Naive B cell (primary cell): ENCODE measurements at regions not wholly inside any gene's neighbourhood (a gene's known extent, or its start where the extent isn't known, plus 50 kb on each side); places are given as distances from the start of the nearest gene placed in this dataset.

Experiments
- ATAC-seq, 2 donors: fragments of 150-1000 bp; cut with Tn5 transposase; 2 replicates each; pipeline ENCODE4 v1.10.0; 2021; ENCODE audit warnings: low read depth in 2 of 2, mild to moderate bottlenecking in 2 of 2, moderate library complexity in 2 of 2
- DNase-seq: peaks from one replicate; pipeline ENCODE4 v3.0.0; 2022
- H3K27ac Mint-ChIP-seq, 6 donors: one replicate each; pipeline ENCODE4 v1.8.0; 2020 to 2022; ENCODE audit warnings: mild to moderate bottlenecking in 6 of 6, mixed read lengths in 6 of 6, moderate library complexity in 5 of 6, inconsistent platforms in 2 of 6
- H3K27me3 Mint-ChIP-seq, 3 donors: one replicate each; pipeline ENCODE4 v1.8.0; 2021 to 2022; ENCODE audit warnings: mixed read lengths in 3 of 3, mild to moderate bottlenecking in 1 of 3
- H3K36me3 Mint-ChIP-seq, 2 donors: one replicate each; pipeline ENCODE4 v1.8.0; 2020 to 2022; ENCODE audit warnings: mixed read lengths in 2 of 2, inconsistent platforms in 1 of 2, mild to moderate bottlenecking in 1 of 2
- H3K4me1 Mint-ChIP-seq, 3 donors: one replicate each; pipeline ENCODE4 v1.8.0; 2020 to 2022; ENCODE audit warnings: mixed read lengths in 3 of 3, inconsistent platforms in 1 of 3, mild to moderate bottlenecking in 1 of 3, moderate library complexity in 1 of 3
- H3K4me3 Mint-ChIP-seq, 8 donors: one replicate each; pipeline ENCODE4 v1.8.0; 2020 to 2022; ENCODE audit warnings: mild to moderate bottlenecking in 8 of 8, mixed read lengths in 8 of 8, moderate library complexity in 8 of 8, inconsistent platforms in 2 of 8
- H3K9me3 Mint-ChIP-seq, 7 donors: one replicate each; pipeline ENCODE4 v1.8.0; 2020 to 2022; ENCODE audit warnings: mixed read lengths in 7 of 7, mild to moderate bottlenecking in 5 of 7, inconsistent platforms in 2 of 7, moderate library complexity in 1 of 7

- Mint-ChIP-seq H3K27ac (no peak overlapping the region), H3K9me3 (no peaks in the 10 kb centered on the region), H3K27me3 (peaks cover 52 to 79% (median 77%) of the 10 kb centered on the region in 3 donors), H3K4me1 (peaks cover 0 to 6% (median 0%) of the 10 kb centered on the region in 3 donors), H3K36me3 (no peaks in the 10 kb centered on the region), H3K4me3 (no peak overlapping the region)
- no peak for ATAC-seq
- no peak for DNase-seq
These were observed 283.0 kb downstream of the MAF start for GRCh38 chr16:79317521-79317920.

- H3K36me3 Mint-ChIP-seq, result peaks cover 0 to 3% of the 10 kb centered on the region in 2 donors
- no peaks in the 10 kb centered on the region for H3K9me3 Mint-ChIP-seq
- ATAC-seq (no peak), DNase-seq (no peak)
- peaks cover 53 to 79% (median 77%) of the 10 kb centered on the region in 3 donors for H3K27me3 Mint-ChIP-seq
- peak overlapping the region in 1 of 6 donors; percentile 35 for H3K27ac Mint-ChIP-seq
- H3K4me3 Mint-ChIP-seq, result no peak overlapping the region
- peaks cover 0 to 6% (median 0%) of the 10 kb centered on the region in 3 donors for H3K4me1 Mint-ChIP-seq
These were observed 283.5 kb downstream of the MAF start for GRCh38 chr16:79317026-79317425.

DNA sequence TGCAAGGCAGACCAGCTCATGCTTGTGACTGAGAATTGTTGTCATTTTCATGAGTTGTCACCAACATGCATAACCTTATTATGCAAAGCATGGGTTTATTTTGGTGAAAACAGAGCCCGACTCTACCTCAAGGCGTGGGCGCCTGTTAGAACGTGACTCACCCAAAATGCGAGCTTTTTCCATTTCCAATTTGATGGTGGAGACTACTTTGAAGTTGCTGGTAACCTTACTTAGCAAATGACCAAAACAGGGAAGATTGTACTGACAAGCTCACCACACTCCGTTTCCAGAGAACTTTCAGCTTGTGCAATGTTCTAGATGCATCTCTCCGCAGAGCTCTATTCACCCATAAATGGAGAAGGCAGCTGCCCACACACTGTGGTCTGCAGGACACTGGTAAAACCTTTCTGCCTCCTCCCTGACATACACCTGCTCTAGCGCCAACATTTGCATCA is 284.5 kb downstream of the MAF start:
- DNase-seq (no peak), ATAC-seq (no peak)
- peaks cover 0 to 6% (median 0%) of the 10 kb centered on the region in 3 donors for H3K4me1 Mint-ChIP-seq
- peaks cover 0 to 8% of the 10 kb centered on the region in 2 donors for H3K36me3 Mint-ChIP-seq
- peaks cover 50 to 81% (median 76%) of the 10 kb centered on the region in 3 donors for H3K27me3 Mint-ChIP-seq
- no peak overlapping the region for H3K27ac Mint-ChIP-seq
- no peaks in the 10 kb centered on the region for H3K9me3 Mint-ChIP-seq
- no peak overlapping the region for H3K4me3 Mint-ChIP-seq

- H3K36me3 Mint-ChIP-seq, result peaks cover 0 to 8% of the 10 kb centered on the region in 2 donors
- no peak overlapping the region for H3K4me3 Mint-ChIP-seq
- H3K27me3 Mint-ChIP-seq, result peaks cover 45 to 76% (median 59%) of the 10 kb centered on the region in 3 donors
- H3K4me1 Mint-ChIP-seq, result peaks cover 0 to 1% (median 0%) of the 10 kb centered on the region in 3 donors
- no peaks in the 10 kb centered on the region for H3K9me3 Mint-ChIP-seq
- ATAC-seq (no peak), DNase-seq (no peak)
- no peak overlapping the region for H3K27ac Mint-ChIP-seq
These were observed 288.0 kb downstream of the MAF start for GRCh38 chr16:79312502-79312901.

- Mint-ChIP-seq H3K4me3 (no peak overlapping the region), H3K9me3 (no peaks in the 10 kb centered on the region), H3K4me1 (no peaks in the 10 kb centered on the region), H3K36me3 (peaks cover 0 to 8% of the 10 kb centered on the region in 2 donors), H3K27me3 (peaks cover 49 to 64% (median 54%) of the 10 kb centered on the region in 3 donors), H3K27ac (no peak overlapping the region)
- DNase-seq (no peak), ATAC-seq (no peak)
These were observed 289.8 kb downstream of the MAF start for GRCh38 chr16:79310710-79311109.

- Mint-ChIP-seq H3K9me3 (no peaks in the 10 kb centered on the region), H3K27me3 (peaks cover 49 to 69% (median 60%) of the 10 kb centered on the region in 3 donors), H3K36me3 (peaks cover 0 to 8% of the 10 kb centered on the region in 2 donors), H3K4me3 (no peak overlapping the region), H3K27ac (no peak overlapping the region), H3K4me1 (no peaks in the 10 kb centered on the region)
- DNase-seq (no peak), ATAC-seq (no peak)
These were observed 290.9 kb downstream of the MAF start for GRCh38 chr16:79309606-79310005.

- H3K4me3 Mint-ChIP-seq, result no peak overlapping the region
- H3K36me3 Mint-ChIP-seq, result peaks cover 0 to 7% of the 10 kb centered on the region in 2 donors
- H3K27me3 Mint-ChIP-seq, result peaks cover 54 to 62% (median 62%) of the 10 kb centered on the region in 3 donors
- H3K4me1 Mint-ChIP-seq, result no peaks in the 10 kb centered on the region
- H3K9me3 Mint-ChIP-seq, result no peaks in the 10 kb centered on the region
- H3K27ac Mint-ChIP-seq, result no peak overlapping the region
- ATAC-seq, result no peak
- DNase-seq, result no peak
These were observed 293.3 kb downstream of the MAF start for GRCh38 chr16:79307214-79307613.

GRCh38 chr16:79305074-79305473 is 295.5 kb downstream of the MAF start:
- H3K36me3 Mint-ChIP-seq, result no peaks in the 10 kb centered on the region
- no peak for ATAC-seq
- H3K4me1 Mint-ChIP-seq, result no peaks in the 10 kb centered on the region
- no peaks in the 10 kb centered on the region for H3K9me3 Mint-ChIP-seq
- peaks cover 50 to 67% (median 53%) of the 10 kb centered on the region in 3 donors for H3K27me3 Mint-ChIP-seq
- H3K27ac Mint-ChIP-seq, result peak overlapping the region in 1 of 6 donors; percentile 31
- no peak for DNase-seq
- H3K4me3 Mint-ChIP-seq, result no peak overlapping the region

GRCh38 chr16:79303959-79304387 is 296.6 kb downstream of the MAF start:
- ATAC-seq (no peak), DNase-seq (no peak)
- Mint-ChIP-seq H3K4me1 (no peaks in the 10 kb centered on the region), H3K36me3 (no peaks in the 10 kb centered on the region), H3K27ac (no peak overlapping the region), H3K4me3 (no peak overlapping the region), H3K9me3 (no peaks in the 10 kb centered on the region), H3K27me3 (peaks cover 43 to 65% (median 45%) of the 10 kb centered on the region in 3 donors)

DNA sequence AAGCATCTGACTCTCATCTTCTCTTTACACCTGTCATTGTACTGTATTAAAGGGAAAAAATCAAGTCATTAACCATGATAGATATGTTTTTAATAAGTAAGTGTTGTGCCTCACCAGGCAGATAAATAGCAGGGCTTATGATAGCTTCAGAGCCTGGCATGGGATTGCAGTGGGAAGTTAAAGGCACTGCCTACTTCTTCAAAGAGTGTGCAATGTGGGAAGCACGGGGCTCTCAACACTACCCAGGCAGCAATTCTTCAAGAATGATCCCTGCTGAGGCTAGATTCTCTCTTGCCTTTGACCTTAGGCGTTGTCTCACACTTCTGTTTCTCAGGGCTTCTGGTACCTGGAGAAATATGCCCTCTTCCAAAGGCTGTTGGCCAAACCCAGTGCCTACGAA is 297.3 kb downstream of the MAF start:
- Mint-ChIP-seq H3K27ac (no peak overlapping the region), H3K36me3 (no peaks in the 10 kb centered on the region), H3K4me3 (no peak overlapping the region), H3K4me1 (no peaks in the 10 kb centered on the region), H3K9me3 (no peaks in the 10 kb centered on the region), H3K27me3 (peaks cover 46 to 72% (median 47%) of the 10 kb centered on the region in 3 donors)
- DNase-seq (no peak), ATAC-seq (no peak)

DNA sequence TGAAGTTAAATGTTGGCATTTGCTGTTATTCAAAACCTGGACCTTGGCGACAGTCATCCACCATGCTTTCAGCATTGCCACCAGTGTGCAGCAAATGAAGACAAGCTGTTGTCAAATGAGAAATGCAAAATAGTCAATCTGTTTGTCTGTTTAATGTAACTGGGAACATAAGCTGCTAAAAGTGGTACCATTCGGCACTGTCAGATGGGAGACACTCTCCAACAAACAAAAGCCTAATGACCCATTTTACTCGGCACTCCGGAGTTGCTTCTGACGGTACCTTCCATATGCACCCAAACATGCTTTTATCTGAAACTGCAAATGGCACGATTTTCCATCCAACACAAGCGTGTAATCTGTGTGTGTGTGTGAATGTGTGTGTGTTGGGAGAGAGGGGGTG is 297.8 kb downstream of the MAF start:
- H3K27ac Mint-ChIP-seq, result no peak overlapping the region
- no peak overlapping the region for H3K4me3 Mint-ChIP-seq
- H3K9me3 Mint-ChIP-seq, result no peaks in the 10 kb centered on the region
- H3K36me3 Mint-ChIP-seq, result no peaks in the 10 kb centered on the region
- peaks cover 46 to 74% (median 47%) of the 10 kb centered on the region in 3 donors for H3K27me3 Mint-ChIP-seq
- DNase-seq, result no peak
- H3K4me1 Mint-ChIP-seq, result no peaks in the 10 kb centered on the region
- no peak for ATAC-seq

GRCh38 chr16:79301051-79301450 is 299.5 kb downstream of the MAF start:
- Mint-ChIP-seq H3K9me3 (no peaks in the 10 kb centered on the region), H3K4me3 (no peak overlapping the region), H3K27me3 (peaks cover 45 to 77% (median 53%) of the 10 kb centered on the region in 3 donors), H3K36me3 (no peaks in the 10 kb centered on the region), H3K4me1 (no peaks in the 10 kb centered on the region), H3K27ac (no peak overlapping the region)
- no peak for DNase-seq
- ATAC-seq, result no peak

DNA sequence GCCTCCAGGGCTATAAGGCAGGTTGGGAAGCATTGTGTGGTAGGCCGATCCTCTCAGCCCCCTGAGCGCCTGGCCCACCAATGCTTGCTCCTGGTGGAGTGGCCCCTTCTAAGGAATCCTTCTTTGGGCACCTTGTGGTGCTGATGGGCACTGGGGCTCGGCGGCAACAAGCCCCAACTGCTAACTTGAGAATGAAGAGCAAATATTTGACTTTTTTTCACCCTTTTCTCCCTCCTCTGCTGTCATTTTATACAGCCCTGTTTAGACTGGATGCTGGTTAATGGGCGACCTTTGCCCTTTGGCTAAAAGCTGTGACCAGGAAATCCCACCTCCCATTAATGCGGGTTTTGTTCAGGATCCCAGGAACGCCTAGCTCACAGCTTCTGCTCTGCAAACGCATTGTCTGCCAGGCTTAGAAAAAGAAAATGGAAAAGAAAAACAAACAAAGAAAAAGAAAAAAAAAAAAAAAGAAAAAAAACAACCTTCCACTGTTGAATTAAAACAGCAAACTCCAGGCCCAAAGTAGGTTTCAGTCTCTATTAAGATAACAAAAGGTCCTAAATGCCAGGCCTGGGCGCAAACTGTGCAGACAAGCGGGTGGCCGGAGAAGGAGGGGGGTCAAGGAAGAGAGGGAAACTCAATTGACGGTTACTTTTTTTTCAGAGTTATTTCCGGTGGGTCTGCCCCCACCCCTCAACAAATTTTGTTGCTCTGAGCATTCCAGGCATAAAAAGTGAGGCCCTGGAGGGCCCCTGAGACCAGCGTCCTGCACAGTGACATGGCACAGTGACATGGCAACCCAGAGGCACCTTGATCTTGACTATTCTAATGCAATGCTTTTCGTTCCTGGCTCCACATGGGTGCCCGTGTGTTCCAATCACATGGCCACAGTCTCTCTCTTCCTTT is 301.4 kb downstream of the MAF start:
- peaks cover 40 to 62% (median 43%) of the 10 kb centered on the region in 3 donors for H3K27me3 Mint-ChIP-seq
- H3K9me3 Mint-ChIP-seq, result no peaks in the 10 kb centered on the region
- H3K36me3 Mint-ChIP-seq, result no peaks in the 10 kb centered on the region
- H3K4me1 Mint-ChIP-seq, result no peaks in the 10 kb centered on the region
- ATAC-seq (no peak), DNase-seq (no peak)
- H3K27ac Mint-ChIP-seq, result no peak overlapping the region
- H3K4me3 Mint-ChIP-seq, result no peak overlapping the region

- H3K27me3 Mint-ChIP-seq, result peaks cover 41 to 61% (median 45%) of the 10 kb centered on the region in 3 donors
- no peaks in the 10 kb centered on the region for H3K36me3 Mint-ChIP-seq
- no peak overlapping the region for H3K4me3 Mint-ChIP-seq
- H3K9me3 Mint-ChIP-seq, result no peaks in the 10 kb centered on the region
- no peak for DNase-seq
- no peak for ATAC-seq
- no peaks in the 10 kb centered on the region for H3K4me1 Mint-ChIP-seq
- H3K27ac Mint-ChIP-seq, result no peak overlapping the region
These were observed 302.1 kb downstream of the MAF start for GRCh38 chr16:79298476-79298875.
